ENCODE measurements at regions not wholly inside any gene's neighbourhood (a gene's known extent, or its start where the extent isn't known, plus 50 kb on each side); places are given as distances from the start of the nearest gene placed in this dataset.

DNA sequence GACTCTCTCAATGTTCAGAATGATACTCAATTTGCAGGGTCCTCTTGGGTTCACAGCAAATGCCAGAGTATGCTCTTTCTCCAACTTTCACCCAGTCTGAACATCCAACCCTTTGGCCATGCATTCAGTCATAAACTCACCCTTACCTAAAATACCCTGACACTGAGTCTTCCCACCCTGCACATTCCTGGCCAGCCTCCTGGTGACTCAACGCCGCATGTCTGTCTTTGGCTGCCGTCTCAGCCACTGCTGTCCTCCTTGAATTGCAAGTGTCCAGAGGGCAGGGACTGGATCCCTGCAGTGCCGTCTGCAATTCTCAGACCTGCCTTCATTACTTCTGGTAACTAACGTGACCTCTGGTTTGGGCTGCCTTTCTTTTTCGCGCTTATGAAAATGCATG lies 593.4 kb downstream of the QKI start:
- DNase-seq: no peak

DNA sequence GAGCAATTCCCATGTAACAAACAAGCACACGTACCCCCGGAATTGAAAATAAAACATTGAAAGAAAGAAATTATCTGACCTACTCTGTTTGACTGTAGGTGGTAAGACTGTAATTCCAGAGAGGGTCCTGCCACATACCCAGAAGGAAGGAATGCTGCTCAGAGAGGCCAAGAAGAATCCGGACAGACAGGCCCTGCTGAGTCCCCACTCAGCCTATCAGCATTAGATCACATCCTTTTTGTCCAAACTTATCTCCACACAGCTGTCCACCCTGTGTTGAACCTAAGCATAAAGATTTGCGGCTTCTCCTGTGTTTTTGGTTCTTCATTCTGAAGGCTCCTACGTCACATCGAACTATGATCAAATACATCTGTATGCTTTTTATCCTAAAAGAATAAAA lies 591.9 kb downstream of the QKI start:
- DNase-seq: no peak

DNA sequence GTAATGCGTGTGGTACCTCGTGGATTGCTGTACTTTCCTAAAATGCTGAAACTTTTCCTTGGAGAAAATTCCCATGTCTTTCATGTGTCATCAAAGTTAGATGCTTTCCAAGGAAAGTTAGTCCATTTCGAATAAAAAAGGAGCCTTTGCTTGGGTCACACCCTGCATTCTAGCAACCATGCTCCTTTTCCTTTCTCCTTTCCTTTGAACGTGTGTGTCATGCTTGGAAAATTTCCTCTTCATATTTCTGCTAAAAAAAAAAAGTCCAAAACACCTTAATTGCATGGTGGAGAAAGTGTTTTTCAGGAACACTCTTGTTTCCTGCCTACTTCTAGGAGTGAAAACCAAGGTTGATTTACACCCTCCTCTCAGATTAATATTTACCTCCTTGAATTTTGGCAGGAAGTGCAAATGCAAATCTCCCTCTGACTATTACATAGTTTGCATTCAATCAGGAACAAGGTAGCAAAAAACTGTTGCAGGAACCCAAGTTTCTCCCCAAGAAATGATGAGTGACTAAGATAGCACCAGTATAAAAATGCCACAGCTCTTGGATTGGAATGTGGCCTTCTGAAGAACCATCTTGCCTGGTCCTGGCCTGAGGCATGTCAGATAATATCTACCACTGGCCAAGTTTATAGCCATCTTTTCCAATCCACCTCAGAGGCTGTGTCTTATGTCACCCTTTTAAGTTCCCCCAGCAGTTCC lies 590.6 kb downstream of the QKI start:
- DNase-seq: no peak

DNA sequence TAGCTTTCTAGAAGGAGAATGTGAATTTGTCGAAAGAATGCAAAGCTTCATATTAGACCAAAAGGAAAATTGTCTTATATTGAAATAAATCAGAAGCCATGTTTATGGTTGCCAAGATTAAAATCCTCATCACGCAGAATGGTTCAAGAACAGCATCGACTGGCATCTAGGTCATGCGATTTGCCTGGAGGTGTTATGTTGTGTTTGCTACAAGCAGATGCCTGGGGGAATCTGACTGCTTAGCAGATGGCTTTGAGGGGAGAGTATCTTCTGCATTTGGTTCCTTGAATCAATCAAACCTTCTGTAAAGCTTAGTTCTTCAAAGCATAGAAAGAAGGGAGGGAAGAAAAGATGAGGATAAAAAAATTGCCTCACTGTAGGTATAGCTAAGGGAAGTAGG lies 585.8 kb downstream of the QKI start:
- no peak for DNase-seq

DNA sequence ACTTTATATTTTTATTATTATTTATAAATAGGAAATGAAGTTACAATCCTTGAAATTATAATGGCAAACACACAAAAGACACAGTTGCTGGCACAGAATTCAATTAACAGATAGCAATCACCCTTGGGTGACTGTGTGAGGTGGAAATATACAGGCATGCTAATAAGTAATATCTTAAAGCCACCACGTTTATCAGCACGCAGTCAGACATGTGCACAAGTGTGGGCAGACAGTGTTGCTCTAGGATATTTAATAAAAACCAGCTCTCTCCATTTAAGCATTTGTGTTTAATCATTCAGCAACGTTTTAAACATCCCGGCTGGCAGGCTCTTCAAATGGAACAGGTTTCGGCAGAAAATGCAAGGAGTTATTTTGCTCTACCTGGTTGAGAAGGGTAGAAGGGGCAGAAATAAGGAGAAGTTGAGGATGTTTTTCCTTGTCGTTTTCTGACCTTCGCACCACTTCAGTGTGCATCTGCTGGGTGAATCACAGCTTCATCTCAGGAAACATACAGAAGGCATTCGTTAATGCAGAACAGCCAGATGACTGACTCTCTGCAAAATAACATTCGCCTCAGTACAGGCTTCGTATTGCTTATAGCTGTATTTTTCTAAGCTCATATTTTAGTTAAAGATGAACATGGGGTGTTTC lies 585.1 kb downstream of the QKI start:
- DNase-seq: no peak

DNA sequence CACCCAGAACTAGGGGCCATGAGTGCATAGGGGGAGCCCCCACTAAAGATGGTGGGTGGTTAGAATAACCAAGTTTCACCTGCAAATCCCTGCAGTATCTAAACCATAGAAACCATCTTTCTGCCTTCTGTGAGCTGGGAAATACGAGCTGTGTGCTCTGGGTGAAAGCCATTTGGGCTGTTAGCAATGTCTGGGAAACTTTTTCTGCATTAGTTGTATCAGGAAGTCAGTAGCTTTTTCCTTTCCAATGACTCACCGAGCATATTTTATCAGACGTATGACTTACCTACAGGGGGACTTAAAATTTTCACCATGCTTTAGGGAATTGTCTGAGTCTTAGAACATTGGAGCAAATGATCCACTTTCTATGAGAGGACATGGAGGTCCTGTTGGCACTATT lies 584.0 kb downstream of the QKI start:
- DNase-seq: no peak

DNA sequence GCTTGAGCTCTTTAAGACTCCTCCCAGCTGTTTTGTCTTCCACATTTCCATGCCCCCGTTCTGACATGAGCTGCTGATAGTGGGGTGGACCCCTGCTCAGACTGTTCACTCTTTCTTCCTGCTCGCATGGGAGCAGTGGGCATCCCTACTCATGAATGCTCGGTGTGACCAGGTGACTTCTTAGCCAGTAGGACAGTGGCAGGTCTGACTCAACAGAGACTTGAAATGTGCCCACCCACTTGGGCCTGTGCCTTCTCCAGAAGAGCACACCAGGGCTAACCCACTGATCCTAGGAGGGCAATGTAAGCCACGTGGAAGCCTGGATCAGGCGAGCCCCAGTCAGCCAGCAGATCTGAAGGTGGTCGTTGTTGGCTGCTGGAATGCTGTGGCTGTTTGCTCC lies 582.0 kb downstream of the QKI start:
- DNase-seq: no peak

DNA sequence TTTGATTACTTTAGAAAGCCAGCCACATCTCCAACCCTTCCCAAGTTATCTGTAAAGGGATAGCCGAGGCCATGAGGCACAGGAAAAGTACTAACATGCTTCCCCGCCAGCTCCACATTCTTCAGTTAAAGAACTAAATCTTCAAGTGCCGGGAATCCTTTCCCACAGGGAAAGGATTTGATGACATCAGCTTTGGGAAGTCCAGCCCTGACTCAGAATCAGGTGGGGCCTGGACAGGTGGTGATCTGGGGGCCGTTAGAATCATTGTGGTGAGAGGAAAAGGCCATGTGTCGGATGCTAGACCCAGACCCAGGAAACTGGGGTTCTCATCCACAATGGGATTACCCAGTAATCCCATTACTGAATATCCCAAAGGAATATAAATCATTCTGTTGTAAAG lies 580.0 kb downstream of the QKI start:
- DNase-seq: no peak

DNA sequence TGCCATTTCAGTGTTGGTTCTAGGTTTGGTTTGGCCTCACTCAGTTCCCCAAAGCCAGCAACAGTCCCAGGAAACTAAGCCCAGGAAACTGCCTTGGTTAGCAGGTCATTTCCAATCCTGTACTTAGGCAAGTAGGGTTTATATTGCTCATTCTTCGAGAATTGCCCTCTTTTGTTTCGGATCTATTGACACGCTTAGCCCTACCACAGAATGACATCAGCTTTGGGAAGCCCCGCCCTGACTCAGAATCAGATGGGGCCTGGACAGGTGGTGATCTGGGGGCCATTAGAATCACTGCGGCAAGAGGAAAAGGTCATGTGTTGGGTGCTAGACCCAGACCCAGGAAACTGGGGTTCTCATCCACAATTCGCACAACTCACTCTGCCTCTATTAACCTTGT lies 578.2 kb downstream of the QKI start:
- DNase-seq: no peak

DNA sequence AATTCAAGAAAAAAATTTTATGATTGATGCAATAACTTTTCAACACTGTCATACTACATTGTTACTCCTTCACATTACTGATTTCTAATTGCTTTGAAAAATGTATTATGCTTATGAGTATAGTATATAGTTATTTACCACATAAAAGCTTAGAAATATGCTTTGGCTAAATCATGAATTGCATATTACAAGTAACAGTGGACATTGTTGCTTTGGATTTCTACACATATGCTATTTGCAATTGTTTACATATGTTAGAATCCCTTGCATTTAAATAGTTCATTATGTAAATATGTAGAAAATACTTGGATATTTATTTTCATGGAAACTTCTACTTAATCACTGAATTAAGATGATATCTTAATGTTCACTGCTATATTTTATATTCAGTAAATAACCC lies 577.5 kb downstream of the QKI start:
- no peak for DNase-seq

DNA sequence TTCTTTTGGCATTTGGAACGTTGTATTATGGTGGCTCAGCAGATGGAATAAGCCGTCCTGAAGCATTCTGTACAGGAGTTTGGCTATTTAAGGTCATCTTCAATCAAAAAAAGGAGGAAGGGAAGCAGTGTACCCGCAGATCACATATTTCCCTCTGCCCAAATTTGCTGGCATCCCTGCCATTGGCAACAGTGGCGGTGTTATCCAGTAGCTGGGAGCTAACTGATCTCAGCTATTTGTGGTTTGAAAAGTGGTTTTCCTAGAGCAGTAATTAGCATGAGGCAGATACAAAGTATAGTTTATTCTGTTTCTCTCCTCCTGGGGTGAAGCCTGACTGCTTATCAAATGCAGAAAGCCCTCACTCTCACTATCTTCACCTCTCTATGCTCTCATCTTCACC lies 576.8 kb downstream of the QKI start:
- no peak for DNase-seq

DNA sequence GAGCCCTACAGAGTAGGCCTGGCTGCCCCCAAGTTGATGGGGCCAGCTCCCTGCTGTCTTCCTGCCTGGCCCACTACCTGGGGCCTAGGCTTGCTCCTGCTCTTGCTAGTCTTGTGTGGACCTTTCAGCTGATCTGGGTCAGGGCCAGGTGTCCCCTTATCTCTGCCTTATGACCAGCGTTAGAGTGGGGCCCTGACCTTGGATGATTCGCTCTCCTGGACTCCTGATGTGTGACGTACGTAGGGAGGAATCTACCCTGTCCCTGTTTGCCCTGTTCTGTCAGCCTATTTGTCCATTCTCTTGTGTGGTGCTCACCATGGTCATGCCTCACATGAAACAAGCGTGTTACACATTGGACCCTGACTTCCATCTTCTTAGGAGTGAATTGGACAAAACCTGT lies 571.8 kb downstream of the QKI start:
- no peak for DNase-seq

DNA sequence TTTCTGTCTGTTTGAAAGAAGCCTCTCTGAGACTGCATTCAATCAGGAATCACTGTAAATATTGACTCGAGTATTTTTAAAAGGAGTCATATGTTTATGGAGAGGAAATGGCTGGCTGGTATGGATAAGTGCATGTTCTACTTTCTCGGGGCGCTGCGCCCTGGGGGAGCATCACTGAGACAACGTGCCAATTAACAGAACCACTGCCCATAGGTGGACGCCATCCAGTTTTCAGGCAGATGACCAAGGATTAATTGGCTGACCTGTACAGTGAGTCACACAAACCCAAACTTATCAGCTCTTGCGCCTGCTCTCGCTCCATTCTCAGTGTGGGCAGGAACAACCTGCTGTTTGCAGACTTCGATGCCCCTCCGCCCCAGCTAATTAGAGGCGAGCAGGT lies 571.2 kb downstream of the QKI start:
- no peak for DNase-seq

DNA sequence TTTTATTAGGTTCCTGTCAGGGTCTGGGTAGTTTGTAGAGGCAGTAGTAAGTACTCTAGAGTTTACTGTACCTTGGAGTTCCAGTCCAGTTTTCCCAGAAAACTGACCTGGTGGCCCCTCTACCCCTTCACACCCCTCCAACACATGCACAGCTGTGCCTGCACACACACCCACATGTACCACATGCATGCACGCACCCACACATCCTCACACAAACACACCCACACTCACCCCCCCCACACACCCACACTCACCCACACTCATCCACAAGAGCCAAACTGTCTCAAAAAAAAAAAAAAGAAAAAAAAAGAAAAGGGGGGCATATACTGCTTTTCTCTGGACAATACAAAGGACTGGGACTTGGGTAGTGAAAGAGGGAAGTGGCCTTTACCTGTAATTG lies 570.5 kb downstream of the QKI start:
- no peak for DNase-seq

DNA sequence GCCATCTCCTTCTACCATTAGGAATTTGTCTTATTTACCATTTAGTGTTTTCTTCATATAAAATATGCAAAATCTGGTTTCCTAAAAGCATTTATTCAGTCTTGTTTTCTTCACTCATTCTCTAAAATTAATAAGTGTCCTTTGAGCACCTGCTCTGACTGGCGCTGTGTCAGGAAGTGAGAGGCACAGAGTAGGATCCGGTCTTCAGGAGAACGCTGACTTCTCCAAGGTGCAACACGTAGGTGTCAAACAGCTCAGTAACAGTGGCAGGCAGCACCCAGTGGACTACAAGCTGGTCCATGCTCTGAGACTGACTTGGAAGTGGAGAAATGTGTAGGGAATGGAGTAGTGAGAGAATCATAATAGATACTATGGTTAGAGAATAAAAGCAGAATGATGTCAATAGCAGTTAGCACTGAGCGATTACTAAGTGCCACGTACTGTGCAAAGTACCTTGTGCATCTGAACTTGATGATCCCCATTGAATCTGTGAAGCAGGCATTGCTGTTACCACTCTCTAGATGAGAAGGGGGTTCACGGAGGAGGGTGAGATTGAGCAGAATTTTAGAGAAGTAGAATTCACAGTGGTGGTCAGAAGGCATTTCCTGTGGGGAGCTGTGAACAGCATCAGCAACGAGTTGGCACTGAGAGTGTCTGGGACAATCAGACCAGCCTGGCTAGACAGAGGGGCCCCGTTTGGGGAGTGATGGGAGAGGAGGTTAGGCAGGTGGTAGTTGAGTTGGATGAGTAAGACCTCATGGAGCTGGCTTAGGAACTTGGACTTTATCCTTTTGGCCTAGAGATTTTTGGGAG lies 569.8 kb downstream of the QKI start:
- peak in 1 of 2 donors; percentile 2 for DNase-seq

DNA sequence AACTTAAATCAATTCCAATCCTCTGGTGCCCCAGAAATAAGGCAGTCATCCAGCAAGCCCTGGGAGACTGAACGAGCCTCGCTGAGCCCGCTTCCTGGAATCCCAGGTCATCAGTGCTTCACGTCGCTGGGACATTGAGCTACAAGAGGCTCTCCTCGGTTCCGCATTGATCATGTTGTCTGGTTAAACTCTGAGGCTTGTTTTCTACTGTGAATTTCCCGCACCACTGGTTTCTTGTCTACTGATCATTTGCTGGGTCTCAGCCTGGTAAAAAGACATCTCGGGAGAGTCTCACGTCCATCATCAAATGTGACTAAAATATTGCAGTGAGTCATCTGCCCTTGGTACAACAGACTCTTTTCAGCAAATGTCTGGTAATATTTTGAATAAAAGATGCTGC lies 569.2 kb downstream of the QKI start:
- no peak for DNase-seq

DNA sequence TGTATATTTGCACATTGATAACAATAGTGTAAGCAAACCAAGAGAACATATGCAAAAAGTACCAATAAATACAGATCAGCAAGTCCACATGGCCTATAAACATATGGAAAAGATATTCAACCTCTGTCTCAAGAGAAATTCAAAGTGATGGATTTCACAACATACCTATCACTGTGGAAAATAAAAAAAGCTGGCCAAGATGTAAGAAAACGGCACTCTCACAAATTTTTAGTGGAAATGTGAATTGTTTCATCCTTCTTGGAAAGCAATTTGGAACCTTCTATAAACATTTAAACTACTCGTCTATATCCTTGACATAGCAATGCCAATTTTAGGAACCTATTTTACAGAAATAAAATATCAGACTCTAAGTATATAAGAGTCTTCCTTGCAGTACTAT lies 559.8 kb downstream of the QKI start:
- no peak for DNase-seq

DNA sequence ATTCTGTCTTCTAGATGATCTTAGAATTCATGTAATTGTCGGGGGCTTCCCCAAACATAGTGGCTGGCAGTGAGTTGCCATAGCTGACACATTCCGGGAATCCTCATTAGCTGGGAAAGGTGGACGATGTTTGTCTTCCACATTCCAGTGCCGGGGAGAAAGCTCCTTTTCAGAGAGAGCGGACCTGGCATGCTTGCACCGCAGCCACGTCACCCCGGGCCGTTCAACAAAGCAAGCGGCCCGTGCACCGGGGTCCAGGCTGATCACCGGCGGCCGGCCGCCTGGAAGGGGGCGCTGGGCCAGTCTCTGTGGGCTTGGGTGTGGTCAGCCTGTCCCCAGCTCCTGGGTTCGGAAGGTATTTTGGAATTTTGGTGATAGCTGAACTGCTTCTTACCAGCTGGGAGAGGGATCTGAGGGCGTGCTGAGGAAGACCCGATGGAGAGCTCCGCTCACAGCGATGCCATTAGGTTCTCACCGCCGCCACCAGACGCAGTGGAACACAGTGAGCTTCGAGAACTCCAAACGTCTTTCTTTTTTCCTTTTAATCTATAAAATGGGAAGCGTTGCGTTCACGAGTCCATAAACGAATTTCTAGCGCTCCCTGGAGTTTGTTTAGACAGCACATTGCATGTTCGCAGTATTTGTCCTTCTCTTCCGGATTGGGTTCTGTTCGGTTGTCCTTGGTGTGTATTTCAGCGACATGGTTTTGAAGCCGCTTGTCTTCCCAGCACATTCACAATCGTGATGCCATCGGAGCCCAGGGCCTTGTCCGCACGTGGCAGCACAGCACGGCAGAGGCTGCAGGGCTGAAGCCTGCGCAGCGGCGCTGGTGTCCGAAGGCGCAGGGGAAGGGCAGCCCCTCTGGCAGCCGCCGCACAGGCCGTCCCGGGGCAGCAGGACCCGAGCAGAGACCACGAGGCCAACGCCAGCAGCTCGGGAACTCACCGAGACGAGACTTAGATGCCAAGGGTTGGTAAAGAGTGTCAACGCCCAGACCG lies 557.6 kb downstream of the QKI start:
- DNase-seq: no peak

DNA sequence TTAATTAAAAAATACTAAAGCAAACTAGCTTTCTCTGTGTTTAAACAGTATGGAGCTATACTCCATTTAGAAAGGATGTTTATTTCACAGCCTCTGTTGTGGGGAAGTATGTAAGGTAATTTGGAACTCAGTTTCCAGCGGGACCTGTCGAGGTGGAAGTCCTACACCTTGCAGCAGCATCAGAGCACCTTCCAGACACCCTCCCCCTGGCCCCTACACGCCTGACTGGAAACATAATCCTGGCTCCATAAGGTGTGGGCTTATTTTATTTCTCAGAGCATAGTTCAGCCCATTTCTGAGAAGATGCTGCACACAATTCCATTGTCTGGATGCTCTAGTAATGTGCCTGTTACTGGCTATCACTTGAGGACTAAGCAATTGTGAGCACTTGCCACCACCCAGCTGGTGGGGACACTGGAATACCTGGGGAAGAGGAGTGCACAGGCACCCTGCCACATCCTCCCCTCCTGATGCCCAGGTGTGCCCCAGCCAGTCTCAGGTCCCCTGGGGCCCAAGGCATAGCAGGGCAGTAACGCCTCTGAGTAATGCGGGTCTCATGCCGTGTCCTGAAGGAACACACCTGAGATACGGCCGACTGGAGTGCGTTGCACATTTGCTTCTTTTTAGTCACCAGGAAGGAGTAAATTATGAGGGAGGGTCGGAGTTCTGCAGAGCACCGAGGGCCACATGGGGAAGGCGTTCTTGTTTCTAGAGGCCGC lies 556.5 kb downstream of the QKI start:
- DNase-seq: no peak

DNA sequence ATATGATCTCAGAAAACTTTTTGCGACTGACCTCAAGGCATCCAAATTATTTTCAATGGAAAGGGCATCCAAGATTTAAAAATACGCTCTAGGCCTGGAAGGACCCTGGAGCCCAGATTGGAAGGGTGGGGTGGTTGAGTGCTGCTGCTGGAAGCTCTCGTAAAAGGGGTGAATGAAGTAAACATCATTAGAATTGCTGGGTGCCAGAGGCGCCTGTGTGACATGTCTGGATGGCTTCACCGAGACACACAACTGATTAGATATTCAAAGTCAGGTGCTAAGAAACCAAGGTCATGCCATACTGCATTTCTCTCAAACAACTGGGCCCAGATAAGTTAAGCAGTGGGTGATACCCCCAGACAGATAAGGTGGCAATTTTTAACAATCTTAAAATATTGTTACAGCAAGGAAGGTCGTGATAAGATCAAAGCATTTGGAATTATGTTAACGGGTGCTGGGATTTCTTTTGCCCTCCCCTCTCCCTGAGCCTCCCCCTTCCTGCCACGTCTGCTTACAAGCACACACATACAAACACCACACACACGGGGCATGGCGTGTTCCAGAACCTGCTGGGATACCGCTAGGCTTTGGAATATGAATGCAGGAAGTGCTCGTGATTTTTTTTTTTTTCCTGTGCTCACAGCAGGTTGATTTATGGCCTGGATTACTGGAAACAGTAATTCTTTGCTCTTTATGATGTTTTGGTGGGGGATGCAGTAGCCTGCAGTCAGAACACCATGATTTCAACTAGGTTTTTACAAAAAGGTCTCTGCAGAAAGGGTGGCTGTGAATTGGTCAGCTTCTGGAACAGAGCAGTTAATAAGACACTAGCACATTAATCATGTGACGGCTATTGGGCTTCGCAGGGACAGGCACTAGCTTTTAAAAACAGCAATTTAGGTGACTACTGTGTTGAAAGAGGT lies 551.2 kb downstream of the QKI start:
- no peak for DNase-seq

DNA sequence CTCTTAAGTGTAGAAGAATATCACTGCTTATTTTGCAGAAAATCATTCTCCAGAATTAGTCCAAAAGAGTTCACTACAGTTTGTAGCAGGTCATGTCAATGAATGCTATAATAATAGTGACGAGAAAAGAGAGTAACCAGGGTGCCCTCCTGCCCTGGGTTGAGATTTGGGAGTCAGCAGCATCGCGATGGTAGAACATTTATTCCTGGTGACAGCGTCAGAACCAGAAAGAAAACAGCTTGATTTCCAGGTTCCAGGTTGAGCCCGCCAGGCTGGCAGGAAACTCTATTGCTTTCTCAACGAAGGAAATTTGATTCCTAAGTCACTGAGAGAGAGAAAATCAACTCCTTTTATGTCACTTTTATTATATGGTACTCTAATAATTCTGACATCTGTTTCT lies 550.3 kb downstream of the QKI start:
- DNase-seq: no peak

Data from CD4-positive, alpha-beta T cell treated with Interleukin-1 beta for 1 hour (primary cell).